Common myeloid progenitor, CD34-positive (primary cell): ENCODE measurements at regions not wholly inside any gene's neighbourhood (a gene's known extent, or its start where the extent isn't known, plus 50 kb on each side); places are given as distances from the start of the nearest gene placed in this dataset.
A peak's percentile ranks its signal among the peaks of the same experiment; 100 is the strongest.

ENCODE experiments used
- CTCF ChIA-PET: fragments of 350-600 bp; sonication (Branson Sonifier 250); formaldehyde crosslinking; loops from one replicate; lab custom pipeline; 2021; ENCODE audit warnings: antibody characterized with exemption; lab: Charles Lee
- POLR2A ChIA-PET: fragments of 350-600 bp; sonication (Branson Sonifier 250); formaldehyde crosslinking; loops from one replicate; lab custom pipeline; 2021; ENCODE audit warnings: antibody characterized with exemption; lab: Charles Lee
- DNase-seq, 3 donors: peaks; one replicate each; pipeline versions ENCODE4 v3.0.0 to v3.0.0-alpha.2; 2013
- H3K27ac ChIP-seq, 2 experiments: 1 replicate in 1 of 2; 2 replicates in 1 of 2; pipeline ENCODE4 v1.7.0; 2013; ENCODE audit warnings: inconsistent platforms in 2 of 2, low read length in 2 of 2, mild to moderate bottlenecking in 2 of 2, low read depth in 1 of 2, moderate library complexity in 1 of 2; ENCODE audit not compliant: severe bottlenecking in 2 of 2, insufficient read depth in 1 of 2, poor library complexity in 1 of 2
- H3K27me3 ChIP-seq, 5 experiments: replicated peaks in 2 of 5; 1 replicate in 3 of 5; 2 replicates in 2 of 5; pipeline versions ENCODE4 v1.6.1 to v1.7.0; 2013; ENCODE audit warnings: low read length in 4 of 5, mild to moderate bottlenecking in 2 of 5, moderate library complexity in 2 of 5, inconsistent platforms in 1 of 5; ENCODE audit not compliant: insufficient read depth in 5 of 5, control insufficient read depth in 4 of 5
- H3K36me3 ChIP-seq, 4 experiments: 1 replicate in 2 of 4; 2 replicates in 2 of 4; pipeline versions ENCODE4 v1.6.1 to v1.7.0; 2013; ENCODE audit warnings: low read length in 3 of 4, control low read depth in 1 of 4, mild to moderate bottlenecking in 1 of 4; ENCODE audit not compliant: control insufficient read depth in 4 of 4, insufficient read depth in 4 of 4
- H3K4me1 ChIP-seq, 4 experiments: 1 replicate in 3 of 4; 2 replicates in 1 of 4; pipeline versions ENCODE4 v1.6.1 to v1.7.1; 2013; ENCODE audit warnings: low read length in 3 of 4, mild to moderate bottlenecking in 3 of 4, control low read depth in 1 of 4, inconsistent platforms in 1 of 4, moderate library complexity in 1 of 4; ENCODE audit not compliant: control insufficient read depth in 4 of 4, insufficient read depth in 4 of 4; ENCODE audit errors: control extremely low read depth in 1 of 4
- H3K4me3 ChIP-seq, 7 experiments: 1 replicate in 4 of 7; 2 replicates in 3 of 7; pipeline versions ENCODE4 v1.5.1 to v1.7.0; 2013; ENCODE audit warnings: mild to moderate bottlenecking in 7 of 7, low read length in 6 of 7, moderate library complexity in 6 of 7, inconsistent platforms in 2 of 7, low read depth in 2 of 7, control low read depth in 1 of 7; ENCODE audit not compliant: insufficient read depth in 4 of 7, control insufficient read depth in 1 of 7; ENCODE audit errors: extremely low read depth in 1 of 7
- H3K9me3 ChIP-seq, 5 experiments: 1 replicate in 4 of 5; 2 replicates in 1 of 5; pipeline versions ENCODE4 v1.6.1 to v1.7.1; 2013; ENCODE audit warnings: low read length in 4 of 5, mild to moderate bottlenecking in 2 of 5, inconsistent platforms in 1 of 5, low read depth in 1 of 5, moderate library complexity in 1 of 5; ENCODE audit not compliant: control insufficient read depth in 4 of 5, insufficient read depth in 2 of 5; ENCODE audit errors: control extremely low read depth in 1 of 5
- WGBS: methylation state at CpG from one replicate; pipeline ENCODE4 v1.1.5; 2013; ENCODE audit not compliant: insufficient coverage; 5-methylcytosine and 5-hydroxymethylcytosine counted together

DNA sequence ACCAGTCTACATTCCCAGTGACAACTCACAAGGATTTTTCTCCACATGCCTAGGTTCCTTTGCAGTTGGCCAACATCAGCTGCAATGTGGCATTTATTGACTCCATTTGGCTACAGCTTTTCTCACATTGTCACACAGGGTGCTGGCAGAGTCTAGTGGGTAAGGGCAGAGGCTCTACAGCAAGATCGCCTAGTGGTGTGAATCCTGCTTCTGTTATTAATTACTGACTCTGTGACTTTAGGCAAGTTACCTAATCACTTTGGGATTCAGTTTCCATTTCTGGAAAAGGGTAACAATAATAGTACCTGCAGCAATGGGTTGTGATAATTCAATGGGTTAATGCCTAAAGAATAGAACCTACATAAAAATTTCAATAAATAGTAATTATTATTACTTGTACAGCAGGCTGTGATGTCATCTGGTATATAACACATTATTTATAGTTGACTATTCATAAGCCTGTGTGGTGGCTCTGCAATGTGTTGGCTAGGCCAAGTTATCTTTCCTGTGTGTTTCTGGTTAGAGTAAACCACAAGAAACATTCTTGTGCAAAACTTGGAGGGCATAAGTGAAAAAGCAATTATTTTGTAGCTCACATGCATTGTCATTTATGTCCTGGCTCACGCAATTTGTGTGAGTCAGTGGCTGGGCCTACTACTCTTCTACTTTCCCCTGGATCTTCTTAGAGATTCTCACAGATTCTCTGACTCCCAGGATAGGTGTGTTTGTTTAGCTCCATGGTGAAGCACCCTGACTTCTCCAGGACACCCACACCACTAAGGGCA, 59.5 kb downstream of the PTGS2 start:
- no peak overlapping the region for H3K4me3 ChIP-seq
- no peaks in the 10 kb centered on the region for H3K36me3 ChIP-seq
- CTCF ChIA-PET, result interaction anchor here (2.5 kb wide), 1 partner anchor 60 kb away, joined by 9 read pairs; the partner anchor contains the start of gene PTGS2
- H3K27me3 ChIP-seq, result no peaks in the 10 kb centered on the region
- DNase-seq, result peak; percentile 71 to 96 (median 93)
- H3K27ac ChIP-seq, result peak overlapping the region; percentile 33 to 68
- H3K9me3 ChIP-seq, result no peaks in the 10 kb centered on the region
- peaks cover 16 to 45% (median 30%) of the 10 kb centered on the region in 4 experiments for H3K4me1 ChIP-seq
- POLR2A ChIA-PET, result interaction anchor here (0.7 kb wide), 2 partner anchors 50 to 65 kb away, joined by 3 read pairs; no protein-coding TSS in a partner anchor
- WGBS, result 50% methylated on average over 2 of the region's 2 CpGs

DNA sequence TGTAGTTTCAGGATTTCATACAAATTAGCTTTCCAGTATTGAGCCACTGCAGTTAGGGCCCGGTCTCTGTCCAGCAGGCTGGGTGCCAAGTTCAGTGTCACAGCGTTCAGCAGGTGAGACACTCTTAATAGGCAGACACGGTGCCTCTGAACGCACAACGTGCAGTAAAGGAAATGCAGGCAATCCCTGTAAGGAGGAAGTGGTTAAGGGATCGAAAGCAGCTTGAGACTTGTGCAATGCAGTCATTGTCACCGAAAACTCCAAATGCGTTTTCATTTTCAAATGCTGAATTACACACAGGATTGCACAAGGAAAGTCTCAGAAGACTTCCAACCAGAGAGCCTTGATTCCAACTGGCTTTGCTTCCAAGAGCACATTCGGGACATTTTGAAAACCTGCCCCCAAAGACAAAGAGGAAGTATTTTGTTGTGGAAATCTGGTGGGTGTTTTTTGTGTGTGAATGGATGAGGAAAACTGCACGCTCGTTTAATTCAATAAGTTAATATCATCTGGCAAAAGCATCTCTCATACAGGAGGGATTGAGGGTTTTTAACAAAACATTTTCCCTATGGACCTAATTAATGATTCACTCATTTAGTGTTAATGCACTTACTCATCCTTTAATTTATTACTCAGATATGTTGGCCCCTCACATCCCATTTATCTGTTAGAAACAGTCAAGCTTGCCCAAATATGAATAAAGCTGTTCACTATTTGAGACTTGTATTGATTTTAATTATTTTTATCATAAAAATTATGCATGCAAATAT, 61.6 kb downstream of the PTGS2 start:
- POLR2A ChIA-PET, result interaction anchor here (0.7 kb wide), 1 partner anchor 372 kb away, joined by 3 read pairs; no protein-coding TSS in a partner anchor
- WGBS, result 0% methylated on average over 7 of the region's 11 CpGs
- CTCF ChIA-PET, result interaction anchor here (0.7 to 1.8 kb wide), 4 partner anchors 8 to 65 kb away, joined by 4 to 10 read pairs (median 4); partner anchors contain the start of gene PTGS2
- Histone ChIP-seq H3K36me3 (no peaks in the 10 kb centered on the region), H3K4me3 (peak overlapping the region in 6 of 7 experiments; percentile 37 to 83 (median 66)), H3K9me3 (no peaks in the 10 kb centered on the region), H3K27ac (peak overlapping the region; percentile 11 to 36), H3K4me1 (peaks cover 17 to 41% (median 28%) of the 10 kb centered on the region in 4 experiments), H3K27me3 (no peaks in the 10 kb centered on the region)
- peak; percentile 77 to 94 (median 91) for DNase-seq

DNA sequence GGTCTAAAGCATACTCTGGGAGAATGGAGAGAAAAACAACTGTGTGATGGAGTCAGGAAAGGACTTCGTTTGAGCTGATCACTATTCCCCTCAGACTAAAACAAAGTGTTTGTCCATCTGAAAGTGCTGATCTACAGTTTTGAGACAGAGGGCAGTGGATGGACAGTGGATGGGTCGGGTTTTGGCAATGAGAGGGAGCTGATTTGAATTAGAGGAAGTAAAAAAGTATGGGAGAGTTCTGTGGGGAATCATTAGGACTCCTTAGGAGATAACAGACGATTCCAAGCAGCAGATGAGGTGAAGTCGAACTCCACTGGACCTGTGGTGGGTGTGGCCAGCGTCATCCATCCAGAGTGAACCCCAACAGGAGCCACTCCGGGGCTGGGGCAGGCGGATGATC, 62.3 kb downstream of the PTGS2 start:
- Histone ChIP-seq H3K27me3 (no peaks in the 10 kb centered on the region), H3K4me3 (peak overlapping the region in 3 of 7 experiments; percentile 59 to 83 (median 76)), H3K27ac (peak overlapping the region in 1 of 2 experiments; percentile 36), H3K36me3 (no peaks in the 10 kb centered on the region), H3K9me3 (no peaks in the 10 kb centered on the region), H3K4me1 (peaks cover 17 to 40% (median 28%) of the 10 kb centered on the region in 4 experiments)
- CTCF ChIA-PET, result interaction anchor here (0.7 to 1.8 kb wide), 4 partner anchors 8 to 65 kb away, joined by 4 to 10 read pairs (median 4); partner anchors contain the start of gene PTGS2
- DNase-seq, result peak in 1 of 3 donors; percentile 27
- POLR2A ChIA-PET, result interaction anchor here (0.7 kb wide), 1 partner anchor 373 kb away, joined by 3 read pairs; no protein-coding TSS in a partner anchor
- WGBS, result 19% methylated on average over 4 of the region's 7 CpGs

DNA sequence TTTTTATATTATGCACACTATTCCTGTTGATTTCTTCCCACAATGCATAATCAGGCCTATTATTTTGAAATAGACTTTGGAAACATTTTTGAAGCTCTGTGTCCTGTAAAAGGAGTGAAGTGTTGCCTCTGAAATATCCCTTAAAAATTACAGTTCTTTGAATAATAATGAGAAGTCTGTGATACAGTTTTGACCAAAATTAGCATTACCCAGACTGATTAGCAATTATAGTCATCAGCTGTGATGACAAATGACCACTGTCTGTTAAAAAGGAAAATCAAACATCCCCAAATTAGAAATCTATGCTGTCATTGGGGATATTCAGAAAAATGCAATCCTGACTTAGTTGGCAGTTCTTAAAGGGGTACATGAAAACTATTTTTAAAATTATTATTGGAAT, 63.7 kb downstream of the PTGS2 start:
- ChIA-PET CTCF (no interaction called here), POLR2A (no interaction called here)
- Histone ChIP-seq H3K4me3 (no peak overlapping the region), H3K27me3 (no peaks in the 10 kb centered on the region), H3K9me3 (no peaks in the 10 kb centered on the region), H3K36me3 (no peaks in the 10 kb centered on the region), H3K27ac (no peak overlapping the region), H3K4me1 (peaks cover 17 to 37% (median 27%) of the 10 kb centered on the region in 4 experiments)
- no peak for DNase-seq

DNA sequence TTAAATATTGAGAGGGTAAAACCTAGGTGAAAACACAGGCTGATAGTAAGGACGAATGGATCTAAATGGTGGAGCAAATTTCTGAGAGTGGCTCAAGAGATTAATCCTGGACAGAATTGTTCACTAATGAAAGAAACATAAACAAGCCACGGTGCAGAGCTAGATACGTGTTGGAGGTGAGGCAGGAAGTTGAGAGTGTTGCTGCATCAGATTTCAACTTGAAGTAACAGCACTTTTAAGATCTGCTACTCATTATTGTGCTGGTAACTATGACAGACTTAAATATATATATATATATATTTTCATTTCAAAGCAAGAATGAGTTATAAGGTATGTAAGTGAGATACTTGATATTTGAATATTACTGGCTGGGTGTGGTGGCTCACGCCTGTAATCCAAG, 64.9 kb downstream of the PTGS2 start:
- H3K9me3 ChIP-seq, result no peaks in the 10 kb centered on the region
- DNase-seq, result peak in 2 of 3 donors; percentile 35
- H3K4me1 ChIP-seq, result peaks cover 13 to 25% (median 16%) of the 10 kb centered on the region in 4 experiments
- H3K4me3 ChIP-seq, result no peak overlapping the region
- no peak overlapping the region for H3K27ac ChIP-seq
- 100% methylated on average over 1 of the region's 4 CpGs for WGBS
- no peaks in the 10 kb centered on the region for H3K27me3 ChIP-seq
- ChIA-PET CTCF (interaction anchor here (1.5 to 6.7 kb wide), 3 partner anchors 9 to 371 kb away, joined by 4 to 44 read pairs (median 9); partner anchors contain the start of gene PTGS2), POLR2A (no interaction called here)
- H3K36me3 ChIP-seq, result no peaks in the 10 kb centered on the region

DNA sequence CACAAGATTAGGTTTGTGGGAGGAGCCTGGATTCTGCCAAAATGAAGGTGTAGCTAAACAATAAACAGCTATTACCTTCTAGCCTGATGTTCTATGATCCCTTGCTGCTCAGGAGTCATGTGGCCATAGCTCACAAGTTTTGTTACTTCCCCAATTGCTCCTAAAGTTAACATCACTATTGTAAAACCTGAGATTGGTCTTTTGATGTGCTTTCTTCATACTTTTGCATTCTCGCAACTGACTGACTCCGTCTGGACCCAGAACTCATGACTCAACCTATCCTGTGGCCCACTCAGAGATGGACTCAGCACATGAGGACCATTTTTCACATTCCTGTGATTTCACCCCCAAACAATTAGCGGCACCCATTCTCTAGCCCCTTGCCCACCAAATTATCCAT, 69.1 kb downstream of the PTGS2 start:
- Histone ChIP-seq H3K36me3 (no peaks in the 10 kb centered on the region), H3K4me3 (no peak overlapping the region), H3K9me3 (no peaks in the 10 kb centered on the region), H3K27ac (no peak overlapping the region), H3K27me3 (no peaks in the 10 kb centered on the region), H3K4me1 (peaks cover 0 to 4% (median under 1%) of the 10 kb centered on the region in 4 experiments)
- 97% methylated on average over 3 of the region's 3 CpGs for WGBS
- peak in 2 of 3 donors; percentile 16 to 23 for DNase-seq
- ChIA-PET CTCF (interaction anchor here (0.7 to 6.7 kb wide), 3 partner anchors 71 to 375 kb away, joined by 3 to 44 read pairs (median 11); partner anchors contain the start of gene PTGS2), POLR2A (no interaction called here)
